Glutamatergic neuron (in vitro differentiated cells): ENCODE measurements at regions not wholly inside any gene's neighbourhood (a gene's known extent, or its start where the extent isn't known, plus 50 kb on each side); places are given as distances from the start of the nearest gene placed in this dataset.

Source experiments
- DNase-seq: peaks from one replicate; pipeline ENCODE4 v3.0.0; 2022
- H3K27ac Mint-ChIP-seq: one replicate; pipeline ENCODE4 v1.8.0; 2020; ENCODE audit warnings: mild to moderate bottlenecking, mixed read lengths, inconsistent platforms; ENCODE audit not compliant: unreplicated experiment
- H3K27me3 Mint-ChIP-seq: one replicate; pipeline ENCODE4 v1.8.0; 2020; ENCODE audit warnings: mild to moderate bottlenecking, moderate library complexity, mixed read lengths, inconsistent platforms; ENCODE audit not compliant: unreplicated experiment
- H3K36me3 Mint-ChIP-seq: one replicate; pipeline ENCODE4 v1.8.0; 2020; ENCODE audit warnings: mild to moderate bottlenecking, mixed read lengths, inconsistent platforms; ENCODE audit not compliant: unreplicated experiment
- H3K4me1 Mint-ChIP-seq: one replicate; pipeline ENCODE4 v1.8.0; 2020; ENCODE audit warnings: mild to moderate bottlenecking, low read depth, mixed read lengths, inconsistent platforms; ENCODE audit not compliant: unreplicated experiment
- H3K4me3 Mint-ChIP-seq: one replicate; pipeline ENCODE4 v1.8.0; 2020; ENCODE audit warnings: mild to moderate bottlenecking, mixed read lengths, inconsistent platforms; ENCODE audit not compliant: unreplicated experiment
- H3K9me3 Mint-ChIP-seq: one replicate; pipeline ENCODE4 v1.8.0; 2020; ENCODE audit warnings: mild to moderate bottlenecking, moderate library complexity, mixed read lengths, inconsistent platforms; ENCODE audit not compliant: unreplicated experiment
- TF ChIP-seq, protein P1 (sequence below): fragments of 200-600 bp; sonication (generic); IDR thresholded peaks from one replicate; pipeline ENCODE4 v1.5.0; 2021; ENCODE audit not compliant: partially characterized antibody, unreplicated experiment

GRCh38 chr2:163541943-163542342, 193.9 kb downstream of the FIGN start:
- no peaks in the 10 kb centered on the region for H3K9me3 Mint-ChIP-seq
- no peaks in the 10 kb centered on the region for H3K27me3 Mint-ChIP-seq
- TF ChIP-seq, protein P1, sequence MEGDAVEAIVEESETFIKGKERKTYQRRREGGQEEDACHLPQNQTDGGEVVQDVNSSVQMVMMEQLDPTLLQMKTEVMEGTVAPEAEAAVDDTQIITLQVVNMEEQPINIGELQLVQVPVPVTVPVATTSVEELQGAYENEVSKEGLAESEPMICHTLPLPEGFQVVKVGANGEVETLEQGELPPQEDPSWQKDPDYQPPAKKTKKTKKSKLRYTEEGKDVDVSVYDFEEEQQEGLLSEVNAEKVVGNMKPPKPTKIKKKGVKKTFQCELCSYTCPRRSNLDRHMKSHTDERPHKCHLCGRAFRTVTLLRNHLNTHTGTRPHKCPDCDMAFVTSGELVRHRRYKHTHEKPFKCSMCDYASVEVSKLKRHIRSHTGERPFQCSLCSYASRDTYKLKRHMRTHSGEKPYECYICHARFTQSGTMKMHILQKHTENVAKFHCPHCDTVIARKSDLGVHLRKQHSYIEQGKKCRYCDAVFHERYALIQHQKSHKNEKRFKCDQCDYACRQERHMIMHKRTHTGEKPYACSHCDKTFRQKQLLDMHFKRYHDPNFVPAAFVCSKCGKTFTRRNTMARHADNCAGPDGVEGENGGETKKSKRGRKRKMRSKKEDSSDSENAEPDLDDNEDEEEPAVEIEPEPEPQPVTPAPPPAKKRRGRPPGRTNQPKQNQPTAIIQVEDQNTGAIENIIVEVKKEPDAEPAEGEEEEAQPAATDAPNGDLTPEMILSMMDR, result no peak
- H3K4me1 Mint-ChIP-seq, result no peaks in the 10 kb centered on the region
- H3K36me3 Mint-ChIP-seq, result no peaks in the 10 kb centered on the region
- DNase-seq, result no peak
- H3K27ac Mint-ChIP-seq, result no peak overlapping the region
- no peak overlapping the region for H3K4me3 Mint-ChIP-seq

GRCh38 chr2:163541495-163541894, 194.3 kb downstream of the FIGN start:
- TF ChIP-seq, protein P1, result no peak
- no peak overlapping the region for H3K27ac Mint-ChIP-seq
- no peak for DNase-seq
- H3K4me1 Mint-ChIP-seq, result no peaks in the 10 kb centered on the region
- H3K4me3 Mint-ChIP-seq, result no peak overlapping the region
- H3K9me3 Mint-ChIP-seq, result no peaks in the 10 kb centered on the region
- no peaks in the 10 kb centered on the region for H3K27me3 Mint-ChIP-seq
- H3K36me3 Mint-ChIP-seq, result no peaks in the 10 kb centered on the region

DNA sequence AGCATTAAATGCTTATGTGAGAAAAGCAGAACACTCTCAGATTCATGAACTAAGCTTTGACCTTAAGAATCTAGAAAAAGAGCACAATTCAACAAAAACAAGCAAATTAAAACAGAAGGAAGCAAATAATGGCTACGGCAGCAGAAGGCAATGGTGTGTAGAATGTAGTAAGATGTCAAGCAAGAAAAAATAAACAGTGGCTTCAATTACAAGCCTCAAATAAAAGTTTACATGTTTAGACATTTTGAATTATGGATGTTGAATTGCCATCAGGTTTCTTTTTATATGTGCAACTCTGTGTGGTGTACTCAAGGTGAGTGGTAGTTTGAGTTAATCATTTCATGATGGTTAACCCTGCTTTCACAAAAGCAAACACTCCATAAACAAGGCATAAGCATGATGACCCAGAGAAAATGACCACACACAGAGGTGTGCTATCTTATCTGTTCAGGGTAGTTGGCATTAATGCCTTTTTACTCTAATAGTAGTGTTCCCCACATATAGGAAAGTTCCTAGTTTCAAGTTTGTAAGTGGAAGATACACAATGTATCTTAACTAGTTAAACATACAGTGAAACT, 207.1 kb downstream of the FIGN start:
- Mint-ChIP-seq H3K4me1 (no peaks in the 10 kb centered on the region), H3K9me3 (peaks cover 2% of the 10 kb centered on the region), H3K4me3 (no peak overlapping the region), H3K36me3 (peaks cover 4% of the 10 kb centered on the region), H3K27me3 (no peaks in the 10 kb centered on the region), H3K27ac (no peak overlapping the region)
- TF ChIP-seq, protein P1, result no peak
- no peak for DNase-seq

DNA sequence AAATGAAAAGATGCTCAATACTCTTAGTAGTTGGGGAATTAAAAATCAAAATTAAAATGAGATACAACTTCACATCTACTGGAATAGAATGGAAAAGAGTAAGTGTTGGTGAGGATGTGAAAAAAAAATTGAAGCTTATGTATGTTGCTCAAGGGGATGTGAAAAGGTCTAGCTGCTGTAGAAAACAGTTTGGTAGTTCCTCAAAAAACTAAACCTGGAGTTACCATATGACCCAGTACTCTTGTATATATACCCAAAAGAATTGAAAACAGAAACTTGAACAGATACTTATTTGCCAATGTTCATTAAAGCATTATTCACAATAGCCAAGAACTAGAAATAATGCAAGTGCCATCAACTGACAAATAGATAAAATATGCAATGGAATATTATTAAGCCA, 208.4 kb downstream of the FIGN start:
- peaks cover 4% of the 10 kb centered on the region for H3K36me3 Mint-ChIP-seq
- no peaks in the 10 kb centered on the region for H3K4me1 Mint-ChIP-seq
- H3K27ac Mint-ChIP-seq, result no peak overlapping the region
- no peak for DNase-seq
- no peaks in the 10 kb centered on the region for H3K27me3 Mint-ChIP-seq
- TF ChIP-seq, protein P1, result no peak
- peaks cover 2% of the 10 kb centered on the region for H3K9me3 Mint-ChIP-seq
- no peak overlapping the region for H3K4me3 Mint-ChIP-seq

GRCh38 chr2:163518762-163519161, 217.0 kb downstream of the FIGN start:
- DNase-seq, result no peak
- no peaks in the 10 kb centered on the region for H3K36me3 Mint-ChIP-seq
- H3K9me3 Mint-ChIP-seq, result no peaks in the 10 kb centered on the region
- H3K4me3 Mint-ChIP-seq, result no peak overlapping the region
- H3K4me1 Mint-ChIP-seq, result no peaks in the 10 kb centered on the region
- TF ChIP-seq, protein P1, result no peak
- no peak overlapping the region for H3K27ac Mint-ChIP-seq
- H3K27me3 Mint-ChIP-seq, result no peaks in the 10 kb centered on the region
